Fibroblast of lung (primary cell): ENCODE measurements at regions not wholly inside any gene's neighbourhood (a gene's known extent, or its start where the extent isn't known, plus 50 kb on each side); places are given as distances from the start of the nearest gene placed in this dataset.
"Not testable (repeated sequence)": the region's sequence is repeated elsewhere in the genome, so short reads cannot be mapped to it uniquely, and the experiment has no call there.

Source experiments
- EZH2 ChIP-seq: IDR thresholded peaks from 2 replicates; pipeline ENCODE4 v1.5.1; 2012; ENCODE audit warnings: low read length, control low read depth, mild to moderate bottlenecking; ENCODE audit errors: missing control alignments
- TF ChIP-seq, protein P1 (sequence below), 2 donors: IDR thresholded peaks in 1 of 2; conservative IDR thresholded peaks in 1 of 2; 1 replicate in 1 of 2; 2 replicates in 1 of 2; pipeline ENCODE4 v1.5.1; 2011 to 2012; ENCODE audit warnings: low read length in 2 of 2, control low read depth in 1 of 2, inconsistent platforms in 1 of 2, low read depth in 1 of 2, mild to moderate bottlenecking in 1 of 2

DNA sequence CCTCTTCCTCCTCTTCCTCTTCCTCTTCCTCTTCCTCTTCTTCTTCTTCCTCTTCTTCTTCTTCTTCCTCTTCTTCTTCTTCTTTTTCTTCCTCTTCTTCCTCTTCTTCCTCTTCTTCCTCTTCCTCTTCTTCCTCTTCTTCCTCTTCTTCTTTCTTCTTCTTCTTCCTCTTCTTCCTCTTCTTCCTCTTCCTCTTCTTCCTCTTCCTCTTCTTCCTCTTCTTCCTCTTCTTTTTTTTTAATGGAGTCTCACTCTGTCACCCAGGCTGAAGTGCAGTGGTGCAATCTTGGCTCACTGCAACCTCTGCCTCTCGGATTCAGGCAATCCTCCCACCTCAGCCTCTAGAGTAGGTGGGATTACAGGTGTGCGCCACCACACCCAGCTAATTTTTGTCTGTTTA, 79.8 kb upstream of the SLC30A5 start:
- TF ChIP-seq, protein P1, sequence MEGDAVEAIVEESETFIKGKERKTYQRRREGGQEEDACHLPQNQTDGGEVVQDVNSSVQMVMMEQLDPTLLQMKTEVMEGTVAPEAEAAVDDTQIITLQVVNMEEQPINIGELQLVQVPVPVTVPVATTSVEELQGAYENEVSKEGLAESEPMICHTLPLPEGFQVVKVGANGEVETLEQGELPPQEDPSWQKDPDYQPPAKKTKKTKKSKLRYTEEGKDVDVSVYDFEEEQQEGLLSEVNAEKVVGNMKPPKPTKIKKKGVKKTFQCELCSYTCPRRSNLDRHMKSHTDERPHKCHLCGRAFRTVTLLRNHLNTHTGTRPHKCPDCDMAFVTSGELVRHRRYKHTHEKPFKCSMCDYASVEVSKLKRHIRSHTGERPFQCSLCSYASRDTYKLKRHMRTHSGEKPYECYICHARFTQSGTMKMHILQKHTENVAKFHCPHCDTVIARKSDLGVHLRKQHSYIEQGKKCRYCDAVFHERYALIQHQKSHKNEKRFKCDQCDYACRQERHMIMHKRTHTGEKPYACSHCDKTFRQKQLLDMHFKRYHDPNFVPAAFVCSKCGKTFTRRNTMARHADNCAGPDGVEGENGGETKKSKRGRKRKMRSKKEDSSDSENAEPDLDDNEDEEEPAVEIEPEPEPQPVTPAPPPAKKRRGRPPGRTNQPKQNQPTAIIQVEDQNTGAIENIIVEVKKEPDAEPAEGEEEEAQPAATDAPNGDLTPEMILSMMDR (conservative IDR thresholded peaks at IDR 0.05 in 1 of 2, IDR thresholded peaks at IDR 0.05 in 1 of 2; ENCODE audit: low read depth in 1 of 2, low read length in 2 of 2) = not testable (repeated sequence)
- TF ChIP-seq EZH2 = not testable (repeated sequence)
